ENCODE measurements at regions not wholly inside any gene's neighbourhood (a gene's known extent, or its start where the extent isn't known, plus 50 kb on each side); places are given as distances from the start of the nearest gene placed in this dataset.

- no peak for DNase-seq
Measured at GRCh38 chr16:86893506-86893905, 315.2 kb downstream of the FOXL1 start.

- no peak for DNase-seq
Measured at GRCh38 chr16:86894029-86894567, 315.7 kb downstream of the FOXL1 start.

GRCh38 chr16:86894925-86895324 is 316.6 kb downstream of the FOXL1 start:
- no peak for DNase-seq

- DNase-seq = no peak
Measured at GRCh38 chr16:86895606-86896005, 317.3 kb downstream of the FOXL1 start.

GRCh38 chr16:86896976-86897375 is 318.6 kb downstream of the FOXL1 start:
- DNase-seq = no peak

GRCh38 chr16:86897486-86897885 is 319.1 kb downstream of the FOXL1 start:
- DNase-seq = no peak

- no peak for DNase-seq
Measured at GRCh38 chr16:86898386-86898785, 320.0 kb downstream of the FOXL1 start.

GRCh38 chr16:86899151-86899550 is 320.8 kb downstream of the FOXL1 start:
- no peak for DNase-seq

GRCh38 chr16:86899757-86900156 is 321.4 kb downstream of the FOXL1 start:
- no peak for DNase-seq

GRCh38 chr16:86901483-86901882 is 323.1 kb downstream of the FOXL1 start:
- no peak for DNase-seq

- no peak for DNase-seq
Measured at GRCh38 chr16:86902656-86903001, 324.3 kb downstream of the FOXL1 start.

- no peak for DNase-seq
Measured at GRCh38 chr16:86903068-86903467, 324.7 kb downstream of the FOXL1 start.

- DNase-seq = no peak
Measured at GRCh38 chr16:86905302-86905701, 327.0 kb downstream of the FOXL1 start.

GRCh38 chr16:86906623-86907022 is 328.3 kb downstream of the FOXL1 start:
- no peak for DNase-seq

- DNase-seq = no peak
Measured at GRCh38 chr16:86909359-86910160, 331.2 kb downstream of the FOXL1 start.

GRCh38 chr16:86910161-86910769 is 331.9 kb downstream of the FOXL1 start:
- DNase-seq = no peak

- DNase-seq = no peak
Measured at GRCh38 chr16:86911437-86911958, 333.1 kb downstream of the FOXL1 start.

GRCh38 chr16:86913886-86914285 is 335.5 kb downstream of the FOXL1 start:
- no peak for DNase-seq

- no peak for DNase-seq
Measured at GRCh38 chr16:86914876-86915717, 336.7 kb downstream of the FOXL1 start.

- no peak for DNase-seq
Measured at GRCh38 chr16:86917471-86918365, 339.4 kb downstream of the FOXL1 start.

GRCh38 chr16:86918637-86919036 is 340.3 kb downstream of the FOXL1 start:
- DNase-seq = no peak

- DNase-seq = no peak
Measured at GRCh38 chr16:86919078-86919477, 340.7 kb downstream of the FOXL1 start.
